ENCODE measurements at regions not wholly inside any gene's neighbourhood (a gene's known extent, or its start where the extent isn't known, plus 50 kb on each side); places are given as distances from the start of the nearest gene placed in this dataset.

DNA sequence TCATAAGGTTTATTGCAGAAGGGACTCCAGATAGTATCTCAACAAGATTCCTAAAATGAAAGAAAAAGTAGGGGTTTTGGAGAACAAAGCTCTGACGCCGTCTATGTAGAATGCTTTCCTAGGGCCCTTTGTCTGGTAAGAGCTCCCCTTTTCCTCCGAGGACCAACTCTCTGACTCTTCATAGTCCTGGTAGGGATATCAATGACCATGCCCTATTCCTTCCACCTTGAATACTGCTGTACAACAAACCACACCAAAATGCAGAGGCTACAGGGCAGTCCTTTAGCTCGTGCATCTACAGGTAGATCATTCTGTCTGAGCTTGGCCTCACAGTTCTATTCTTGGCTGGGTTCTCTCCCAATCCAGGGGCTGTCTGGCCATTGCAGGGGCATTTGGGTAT lies 190.3 kb downstream of the WDR11 start:
- no peak for DNase-seq

GRCh38 chr10:121041906-121042305 lies 190.7 kb downstream of the WDR11 start:
- DNase-seq: no peak

GRCh38 chr10:121042342-121042741 lies 191.2 kb downstream of the WDR11 start:
- DNase-seq: no peak

- no peak for DNase-seq
These were observed 192.1 kb downstream of the WDR11 start for GRCh38 chr10:121043124-121043849.

DNA sequence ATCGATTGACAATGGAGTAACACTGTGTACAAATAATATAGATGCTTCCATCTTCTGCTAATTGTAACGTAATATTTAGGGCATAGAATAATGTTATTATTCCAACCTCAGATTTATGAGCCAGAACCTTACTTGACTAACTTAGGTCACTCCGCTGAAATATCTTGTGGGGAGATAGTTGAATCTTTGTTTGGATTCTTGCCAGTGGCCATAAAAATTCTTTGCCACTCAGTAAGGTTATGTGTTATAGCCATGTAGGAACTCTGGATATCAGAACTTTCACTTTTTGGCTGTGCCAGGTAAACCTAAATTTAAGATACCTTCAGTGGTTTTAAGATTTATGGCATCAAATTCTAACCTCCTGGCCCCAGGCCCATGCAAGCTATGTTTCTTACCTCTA lies 197.6 kb downstream of the WDR11 start:
- no peak for DNase-seq

- no peak for DNase-seq
These were observed 198.3 kb downstream of the WDR11 start for GRCh38 chr10:121049489-121049888.

DNA sequence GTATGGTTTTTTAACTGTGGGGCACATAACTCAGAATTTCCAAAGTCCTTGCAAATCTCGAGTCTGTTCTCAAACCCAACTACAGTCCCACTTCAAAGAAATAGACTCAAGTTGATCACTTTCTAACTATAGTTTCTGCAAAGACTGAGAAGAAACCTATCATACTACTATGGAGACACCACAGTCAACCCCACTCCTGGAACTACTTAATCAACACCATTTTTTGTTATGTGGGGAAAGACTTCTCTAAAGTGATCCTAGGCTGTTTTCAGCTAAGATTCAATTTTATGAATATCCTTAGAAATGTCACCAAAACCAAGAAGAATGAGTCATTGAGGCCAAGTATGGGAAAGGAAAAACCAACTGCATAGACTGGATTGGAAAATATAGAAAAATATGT lies 198.8 kb downstream of the WDR11 start:
- DNase-seq: no peak

GRCh38 chr10:121051171-121051570 lies 200.0 kb downstream of the WDR11 start:
- no peak for DNase-seq

- no peak for DNase-seq
These were observed 200.6 kb downstream of the WDR11 start for GRCh38 chr10:121051696-121052279.

DNA sequence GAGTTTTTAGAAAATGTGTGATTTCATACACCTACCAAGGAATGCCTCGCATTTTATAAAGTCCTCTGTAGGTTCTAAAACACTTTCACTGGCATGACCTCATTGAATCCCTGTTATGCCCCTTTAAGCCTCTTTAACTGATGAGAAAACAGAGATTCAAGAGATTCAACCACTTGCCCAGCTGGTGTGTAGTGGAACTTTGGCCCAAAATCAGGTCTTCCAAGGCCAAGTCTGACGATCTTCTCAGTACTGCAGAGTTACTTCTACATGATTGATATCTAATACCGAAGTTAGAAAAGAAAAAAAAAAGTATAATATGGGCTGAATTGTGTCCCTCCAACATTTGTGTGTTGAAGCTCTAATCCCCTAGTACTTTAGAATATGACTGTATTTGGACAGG lies 202.0 kb downstream of the WDR11 start:
- DNase-seq: no peak

GRCh38 chr10:121054874-121055273 lies 203.7 kb downstream of the WDR11 start:
- no peak for DNase-seq

- DNase-seq: no peak
These were observed 206.1 kb downstream of the WDR11 start for GRCh38 chr10:121057269-121057668.

DNA sequence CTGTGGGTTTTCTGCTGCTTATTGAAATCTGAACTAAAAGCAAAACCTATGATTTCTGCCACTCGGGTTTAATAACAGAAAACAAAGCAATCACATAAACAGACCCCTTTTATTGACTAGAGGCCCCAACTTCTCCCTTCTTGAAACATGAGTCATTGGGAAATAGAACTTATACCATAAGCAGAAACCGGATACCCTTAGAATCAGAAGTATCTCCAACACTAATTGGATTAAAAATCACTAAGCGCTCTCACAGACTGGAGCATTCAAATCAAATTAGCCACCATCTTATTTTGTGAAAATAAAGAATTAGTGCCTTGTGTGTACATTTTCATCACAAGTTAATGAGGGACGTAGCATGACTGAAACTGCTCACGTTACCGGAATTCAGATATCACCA lies 206.9 kb downstream of the WDR11 start:
- DNase-seq: no peak

GRCh38 chr10:121059351-121059750 lies 208.2 kb downstream of the WDR11 start:
- no peak for DNase-seq

- no peak for DNase-seq
These were observed 211.0 kb downstream of the WDR11 start for GRCh38 chr10:121062115-121062514.

- DNase-seq: no peak
These were observed 212.6 kb downstream of the WDR11 start for GRCh38 chr10:121063744-121064143.

DNA sequence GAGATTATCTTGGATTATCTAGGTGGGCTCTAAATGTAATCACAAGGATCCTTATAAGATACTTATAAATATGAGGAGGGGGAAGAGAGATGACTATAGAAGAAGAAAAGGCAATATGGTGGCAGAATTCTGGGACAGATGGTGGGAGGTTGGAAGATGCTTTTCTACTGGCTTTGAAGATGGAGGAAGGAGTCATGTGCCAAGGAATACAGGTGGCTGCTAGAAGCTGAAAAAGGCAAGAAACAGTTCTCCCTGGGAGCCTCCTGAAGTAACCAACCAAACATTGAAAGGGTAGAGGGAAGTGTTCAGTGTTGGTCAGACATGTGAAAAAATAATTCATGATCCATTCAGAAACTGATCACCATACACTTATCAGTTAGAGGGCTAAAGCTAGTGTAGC lies 213.3 kb downstream of the WDR11 start:
- no peak for DNase-seq

GRCh38 chr10:121065330-121065729 lies 214.2 kb downstream of the WDR11 start:
- no peak for DNase-seq

DNA sequence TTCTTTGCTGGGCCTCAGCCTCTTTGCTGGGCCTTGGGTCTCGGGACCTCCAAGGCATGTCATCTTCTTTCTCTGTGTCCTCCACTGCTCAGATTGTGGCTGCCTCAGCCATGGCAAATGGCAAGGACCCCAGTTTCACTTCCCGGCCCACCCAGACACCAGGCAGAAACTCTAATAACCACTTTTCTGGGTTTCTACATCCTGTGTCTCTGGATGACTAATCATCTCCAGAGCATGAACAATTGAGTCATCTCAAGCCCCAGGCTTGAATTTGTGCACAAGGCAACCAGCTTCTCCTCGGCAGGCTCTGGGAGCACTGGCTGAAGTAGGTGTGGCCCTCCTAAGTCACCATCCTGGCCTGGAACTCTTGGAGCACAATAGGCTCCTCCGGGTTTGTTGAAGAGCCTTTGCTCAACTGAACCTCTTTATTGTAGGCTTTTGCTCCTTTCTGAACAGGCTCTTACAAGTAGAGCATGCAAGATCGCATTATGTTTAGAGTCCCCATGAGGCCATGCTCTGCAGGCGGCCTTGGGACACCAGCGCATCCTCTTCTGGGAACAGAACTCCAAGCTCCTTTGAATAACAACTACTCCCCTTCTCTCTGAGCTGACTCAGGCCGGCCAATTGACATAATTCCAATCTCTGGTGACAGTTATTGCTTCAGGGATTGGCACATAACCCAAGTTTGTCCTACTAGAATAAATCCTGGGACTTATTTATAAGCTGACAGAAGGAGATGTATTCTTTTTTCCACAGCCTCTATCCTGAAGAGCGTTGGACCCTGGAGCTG lies 218.1 kb downstream of the WDR11 start:
- DNase-seq: peak; percentile 42

DNA sequence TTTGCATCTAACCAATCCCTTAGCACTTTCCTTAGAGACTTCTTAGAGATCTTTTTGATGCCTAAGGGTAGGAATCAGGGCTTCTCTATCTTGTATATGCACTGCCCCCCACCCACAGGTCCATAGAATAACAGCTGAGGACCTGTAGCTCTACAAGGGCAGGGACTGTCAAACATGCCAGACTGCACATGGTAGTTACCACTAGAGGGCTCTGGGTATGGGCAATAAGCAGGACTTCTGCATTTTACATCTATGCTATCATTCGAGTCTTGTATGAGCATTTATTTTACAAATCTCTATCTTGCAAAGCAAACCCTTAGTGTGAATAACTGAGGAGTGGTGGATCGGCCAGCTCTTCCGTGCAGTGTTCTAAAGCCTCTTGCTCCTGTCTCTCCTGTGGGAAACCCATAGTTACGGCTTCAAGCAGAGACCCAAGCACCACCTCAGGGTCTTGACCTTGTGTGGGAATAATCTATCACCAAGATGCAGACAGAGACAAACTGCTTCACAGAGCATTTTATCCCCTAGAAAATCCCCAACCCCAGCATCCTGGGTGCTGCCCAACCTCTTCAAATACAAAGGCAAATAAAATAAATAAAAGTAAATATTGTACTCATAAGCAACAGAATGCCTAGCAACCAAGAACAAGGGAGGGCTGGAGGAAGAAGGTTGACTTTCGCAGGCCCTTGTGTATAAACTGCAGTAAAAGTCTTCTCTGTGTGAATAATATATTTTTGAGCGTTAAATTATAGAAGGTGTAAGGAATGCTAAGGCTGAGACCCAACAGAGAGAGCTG lies 219.3 kb downstream of the WDR11 start:
- DNase-seq: peak; percentile 15

DNA sequence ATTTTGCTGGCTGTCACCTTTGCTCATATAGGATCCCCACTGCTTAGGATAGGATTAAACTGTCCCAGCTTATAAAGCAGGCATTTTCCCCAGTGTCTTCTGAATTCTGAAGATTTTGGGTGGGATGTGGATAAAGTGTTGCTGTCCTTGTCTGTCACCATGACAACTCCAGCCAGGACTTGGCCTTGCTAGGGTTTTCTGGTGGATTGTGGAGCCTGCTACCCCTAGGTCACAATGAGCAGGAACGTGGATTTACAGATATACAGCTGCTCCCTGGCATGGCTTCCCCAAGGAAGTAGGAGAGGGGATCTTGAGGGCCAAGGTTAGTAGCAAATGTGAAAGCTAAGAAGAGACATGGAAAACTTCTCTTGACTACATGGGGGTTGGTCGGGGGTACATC lies 220.7 kb downstream of the WDR11 start:
- DNase-seq: no peak

DNA sequence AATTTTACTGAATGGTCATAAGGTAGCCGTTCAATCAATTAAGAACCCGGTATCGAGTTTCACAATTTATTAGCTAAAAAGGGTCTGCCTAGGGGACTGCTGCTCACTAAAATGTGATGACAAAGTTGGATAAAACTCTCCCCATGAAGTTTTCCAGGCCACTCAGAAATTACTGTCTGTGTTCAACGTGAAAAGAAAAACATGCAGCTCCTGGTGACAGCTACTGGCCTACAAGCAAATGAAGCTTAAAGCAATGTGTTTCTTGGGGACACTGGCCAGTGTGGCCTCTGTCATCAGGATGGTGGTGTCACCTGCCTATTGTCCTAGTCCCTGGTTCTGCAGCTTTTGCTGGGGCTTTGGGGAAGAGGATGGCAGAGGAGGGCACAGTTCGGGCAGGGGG lies 222.6 kb downstream of the WDR11 start:
- no peak for DNase-seq

Data from activated CD4-positive, alpha-beta T cell treated with anti-CD3 and anti-CD28 coated beads, Interleukin-2, Interleukin-6, amounts not matched to agents 100 ng/mL and 50 ng/mL, durations not matched to agents 16 hours and 8 hours (primary cell).